CD14-positive monocyte (primary cell): ENCODE measurements at regions not wholly inside any gene's neighbourhood (a gene's known extent, or its start where the extent isn't known, plus 50 kb on each side); places are given as distances from the start of the nearest gene placed in this dataset.

Experiments
- DNase-seq, 3 donors: peaks; one replicate each; pipeline ENCODE4 v3.0.0-alpha.2; 2011 to 2022
- H2AFZ ChIP-seq: 2 replicates; pipeline ENCODE4 v1.6.0; 2012; ENCODE audit warnings: mild to moderate bottlenecking, low read depth, low read length, inconsistent platforms; ENCODE audit not compliant: insufficient read depth, poor library complexity, severe bottlenecking
- H3K27ac ChIP-seq, 2 donors: 1 replicate in 1 of 2; 2 replicates in 1 of 2; pipeline ENCODE4 v1.5.1; 2012 to 2013; ENCODE audit warnings: low read length in 2 of 2, control low read depth in 1 of 2, inconsistent platforms in 1 of 2, low read depth in 1 of 2, mild to moderate bottlenecking in 1 of 2
- H3K27me3 ChIP-seq, 2 donors: one replicate each; pipeline versions ENCODE4 v1.6.0 to v1.6.1; 2011 to 2013; ENCODE audit warnings: low read length in 2 of 2; ENCODE audit not compliant: control insufficient read depth in 2 of 2, insufficient read depth in 2 of 2
- H3K36me3 ChIP-seq, 2 donors: replicated peaks in 1 of 2; 1 replicate in 1 of 2; 2 replicates in 1 of 2; pipeline versions ENCODE4 v1.5.1 to v1.6.1; 2012 to 2013; ENCODE audit warnings: low read length in 2 of 2, control low read depth in 1 of 2, inconsistent platforms in 1 of 2, mild to moderate bottlenecking in 1 of 2; ENCODE audit not compliant: insufficient read depth in 2 of 2, control insufficient read depth in 1 of 2
- H3K4me1 ChIP-seq, 2 donors: 1 replicate in 1 of 2; 2 replicates in 1 of 2; pipeline versions ENCODE4 v1.5.1 to v1.6.1; 2012 to 2013; ENCODE audit warnings: low read length in 2 of 2, control low read depth in 1 of 2, inconsistent platforms in 1 of 2, mild to moderate bottlenecking in 1 of 2, moderate library complexity in 1 of 2; ENCODE audit not compliant: insufficient read depth in 2 of 2, control insufficient read depth in 1 of 2
- H3K4me2 ChIP-seq: replicated peaks from 2 replicates; pipeline ENCODE3; 2012; ENCODE audit warnings: low read length, moderate library complexity, mild to moderate bottlenecking; ENCODE audit not compliant: poor library complexity, severe bottlenecking; ENCODE audit errors: extremely low read depth
- H3K4me3 ChIP-seq, 3 experiments: fragments of 200-600 bp in 1 of 3; sonication (generic) in 1 of 3; replicated peaks in 1 of 3; 1 replicate in 2 of 3; 2 replicates in 1 of 3; pipeline ENCODE4 v1.5.1; 2011 to 2013; ENCODE audit warnings: low read length in 3 of 3, mild to moderate bottlenecking in 3 of 3, control low read depth in 2 of 3, low read depth in 2 of 3, inconsistent platforms in 1 of 3, moderate library complexity in 1 of 3
- H3K79me2 ChIP-seq: 2 replicates; pipeline ENCODE4 v1.6.0; 2012; ENCODE audit warnings: mild to moderate bottlenecking, control low read depth, inconsistent platforms, low read length, moderate library complexity; ENCODE audit not compliant: insufficient read depth
- H3K9ac ChIP-seq: 2 replicates; pipeline ENCODE4 v1.6.0; 2017; ENCODE audit warnings: low read length, mild to moderate bottlenecking; ENCODE audit not compliant: insufficient read depth, poor library complexity, severe bottlenecking
- H3K9me3 ChIP-seq, 2 donors: replicated peaks in 1 of 2; 1 replicate in 1 of 2; 2 replicates in 1 of 2; pipeline versions ENCODE4 v1.5.1 to v1.6.1; 2012 to 2013; ENCODE audit warnings: low read length in 2 of 2, control low read depth in 1 of 2; ENCODE audit not compliant: control insufficient read depth in 1 of 2, insufficient read depth in 1 of 2
- H4K20me1 ChIP-seq: 2 replicates; pipeline ENCODE4 v1.6.0; 2012; ENCODE audit warnings: mild to moderate bottlenecking, low read length, control low read depth, moderate library complexity; ENCODE audit not compliant: insufficient read depth
- H3K27ac Mint-ChIP-seq, 7 donors: one replicate each; pipeline ENCODE4 v1.8.0; 2020; ENCODE audit warnings: mild to moderate bottlenecking in 7 of 7, mixed read lengths in 7 of 7, moderate library complexity in 6 of 7, inconsistent platforms in 2 of 7
- H3K27me3 Mint-ChIP-seq, 3 donors: one replicate each; pipeline ENCODE4 v1.8.0; 2021 to 2022; ENCODE audit warnings: low read depth in 3 of 3, mild to moderate bottlenecking in 3 of 3, mixed read lengths in 3 of 3, moderate library complexity in 3 of 3, inconsistent platforms in 1 of 3
- H3K36me3 Mint-ChIP-seq, 2 donors: one replicate each; pipeline ENCODE4 v1.8.0; 2020; ENCODE audit warnings: mixed read lengths in 2 of 2, inconsistent platforms in 1 of 2, mild to moderate bottlenecking in 1 of 2
- H3K4me1 Mint-ChIP-seq: one replicate; pipeline ENCODE4 v1.8.0; 2020; ENCODE audit warnings: mild to moderate bottlenecking, mixed read lengths
- H3K4me3 Mint-ChIP-seq, 2 donors: one replicate each; pipeline ENCODE4 v1.8.0; 2020; ENCODE audit warnings: mild to moderate bottlenecking in 2 of 2, mixed read lengths in 2 of 2, moderate library complexity in 1 of 2
- H3K9me3 Mint-ChIP-seq, 7 donors: one replicate each; pipeline ENCODE4 v1.8.0; 2020 to 2022; ENCODE audit warnings: mixed read lengths in 7 of 7, mild to moderate bottlenecking in 6 of 7, moderate library complexity in 6 of 7, inconsistent platforms in 2 of 7
- CTCF ChIP-seq: fragments of 200-600 bp; IDR thresholded peaks from one replicate; pipeline ENCODE4 v1.8.0; 2022; ENCODE audit warnings: antibody characterized with exemption, mild to moderate bottlenecking
- WGBS: methylation state at CpG from one replicate; pipeline ENCODE4 v1.1.5; 2013; ENCODE audit warnings: missing lambda C conversion rate; ENCODE audit not compliant: insufficient coverage; 5-methylcytosine and 5-hydroxymethylcytosine counted together
- intact Hi-C, 2 donors: fragments of 100-400 bp; cut with micrococcal nuclease; formaldehyde crosslinking; loops; one replicate each; pipeline versions ENCODE4 v1.15.0 to v1.15.1; 2023

GRCh38 chr6:117089604-117090003 is 175.8 kb upstream of the VGLL2 start:
- Mint-ChIP-seq H3K9me3 (peaks cover 0 to 7% (median 4%) of the 10 kb centered on the region in 7 donors), H3K27ac (no peak overlapping the region), H3K27me3 (peaks cover 0 to 2% (median 0%) of the 10 kb centered on the region in 3 donors), H3K4me3 (no peak overlapping the region), H3K4me1 (no peaks in the 10 kb centered on the region), H3K36me3 (no peaks in the 10 kb centered on the region)
- Histone ChIP-seq H3K27me3 (no peaks in the 10 kb centered on the region), H3K4me3 (no peak overlapping the region), H3K4me1 (no peaks in the 10 kb centered on the region), H2AFZ (no peak overlapping the region), H3K27ac (no peak overlapping the region), H3K79me2 (no peaks in the 10 kb centered on the region), H3K36me3 (no peaks in the 10 kb centered on the region), H4K20me1 (no peaks in the 10 kb centered on the region), H3K9me3 (no peaks in the 10 kb centered on the region), H3K9ac (no peak overlapping the region), H3K4me2 (no peak overlapping the region)
- TF ChIP-seq CTCF = no peak
- DNase-seq = no peak
- WGBS = no CpG with 5 or more reads among the region's 3 CpGs
- intact Hi-C loops = no loop called here

GRCh38 chr6:117110146-117110545 is 155.2 kb upstream of the VGLL2 start:
- intact Hi-C loops = no loop called here
- no peak overlapping the region for H3K27ac Mint-ChIP-seq
- no peaks in the 10 kb centered on the region for H3K4me1 ChIP-seq
- no peaks in the 10 kb centered on the region for H3K79me2 ChIP-seq
- no peaks in the 10 kb centered on the region for H3K36me3 Mint-ChIP-seq
- no peak overlapping the region for H3K27ac ChIP-seq
- no peaks in the 10 kb centered on the region for H3K36me3 ChIP-seq
- peaks cover 11 to 12% of the 10 kb centered on the region in 2 donors for H3K9me3 ChIP-seq
- no peak overlapping the region for H3K4me2 ChIP-seq
- no peak overlapping the region for H3K4me3 ChIP-seq
- no peak overlapping the region for H3K9ac ChIP-seq
- no peaks in the 10 kb centered on the region for H3K4me1 Mint-ChIP-seq
- H3K27me3 ChIP-seq = no peaks in the 10 kb centered on the region
- no peaks in the 10 kb centered on the region for H4K20me1 ChIP-seq
- DNase-seq = no peak
- H3K9me3 Mint-ChIP-seq = peaks cover 3 to 24% (median 11%) of the 10 kb centered on the region in 7 donors
- TF ChIP-seq CTCF = no peak
- no peak overlapping the region for H3K4me3 Mint-ChIP-seq
- H3K27me3 Mint-ChIP-seq = peaks cover 0 to 1% (median 0%) of the 10 kb centered on the region in 3 donors
- no peak overlapping the region for H2AFZ ChIP-seq
- no CpG with 5 or more reads among the region's 1 CpG for WGBS
